Mesothelial cell of epicardium (in vitro differentiated cells): ENCODE measurements at regions not wholly inside any gene's neighbourhood (a gene's known extent, or its start where the extent isn't known, plus 50 kb on each side); places are given as distances from the start of the nearest gene placed in this dataset.

Experiments used
- DNase-seq, 2 experiments: peaks; one replicate each; pipeline ENCODE4 v3.0.0; 2021; ENCODE audit warnings: low spot score in 2 of 2; ENCODE audit not compliant: unreplicated experiment in 2 of 2
- H3K27ac Mint-ChIP-seq: 2 replicates; pipeline ENCODE4 v1.8.0; 2021; ENCODE audit warnings: mixed read lengths
- H3K27me3 Mint-ChIP-seq: 2 replicates; pipeline ENCODE4 v1.8.0; 2021; ENCODE audit warnings: low read depth, mixed read lengths
- H3K36me3 Mint-ChIP-seq: 2 replicates; pipeline ENCODE4 v1.8.0; 2021; ENCODE audit warnings: mixed read lengths
- H3K4me1 Mint-ChIP-seq: 2 replicates; pipeline ENCODE4 v1.8.0; 2021; ENCODE audit warnings: mixed read lengths
- H3K4me3 Mint-ChIP-seq: 2 replicates; pipeline ENCODE4 v1.8.0; 2021; ENCODE audit warnings: mild to moderate bottlenecking, moderate library complexity, mixed read lengths
- H3K9me3 Mint-ChIP-seq: 2 replicates; pipeline ENCODE4 v1.8.0; 2021; ENCODE audit warnings: mixed read lengths
- TF ChIP-seq, protein P1 (sequence below): fragments of 200-600 bp; sonication (generic); IDR thresholded peaks from one replicate; pipeline ENCODE4 v1.5.0; 2021; ENCODE audit warnings: antibody characterized with exemption; ENCODE audit not compliant: unreplicated experiment

DNA sequence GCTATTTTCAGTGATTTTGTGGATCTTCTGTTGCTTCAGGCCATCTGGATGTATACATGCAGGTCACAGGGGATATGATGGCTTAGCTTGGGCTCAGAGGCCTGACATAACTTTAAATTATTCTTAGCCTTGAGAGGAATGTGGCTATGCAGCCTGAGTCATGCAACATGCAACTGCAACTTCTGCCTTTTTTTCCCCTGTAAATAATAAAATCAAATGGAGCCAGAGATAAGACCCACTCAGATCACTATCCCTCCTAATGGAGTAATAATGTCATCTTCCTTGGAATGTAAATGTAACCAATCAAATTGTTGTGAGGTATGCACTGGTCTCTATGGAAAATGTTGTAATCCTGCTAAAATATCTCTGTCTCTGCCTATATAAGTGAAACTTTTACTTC lies 54.9 kb downstream of the MAGEB17 start:
- H3K36me3 Mint-ChIP-seq = peaks cover 15% of the 10 kb centered on the region
- no peaks in the 10 kb centered on the region for H3K27me3 Mint-ChIP-seq
- peaks cover 9% of the 10 kb centered on the region for H3K4me1 Mint-ChIP-seq
- no peak overlapping the region for H3K4me3 Mint-ChIP-seq
- TF ChIP-seq, protein P1, sequence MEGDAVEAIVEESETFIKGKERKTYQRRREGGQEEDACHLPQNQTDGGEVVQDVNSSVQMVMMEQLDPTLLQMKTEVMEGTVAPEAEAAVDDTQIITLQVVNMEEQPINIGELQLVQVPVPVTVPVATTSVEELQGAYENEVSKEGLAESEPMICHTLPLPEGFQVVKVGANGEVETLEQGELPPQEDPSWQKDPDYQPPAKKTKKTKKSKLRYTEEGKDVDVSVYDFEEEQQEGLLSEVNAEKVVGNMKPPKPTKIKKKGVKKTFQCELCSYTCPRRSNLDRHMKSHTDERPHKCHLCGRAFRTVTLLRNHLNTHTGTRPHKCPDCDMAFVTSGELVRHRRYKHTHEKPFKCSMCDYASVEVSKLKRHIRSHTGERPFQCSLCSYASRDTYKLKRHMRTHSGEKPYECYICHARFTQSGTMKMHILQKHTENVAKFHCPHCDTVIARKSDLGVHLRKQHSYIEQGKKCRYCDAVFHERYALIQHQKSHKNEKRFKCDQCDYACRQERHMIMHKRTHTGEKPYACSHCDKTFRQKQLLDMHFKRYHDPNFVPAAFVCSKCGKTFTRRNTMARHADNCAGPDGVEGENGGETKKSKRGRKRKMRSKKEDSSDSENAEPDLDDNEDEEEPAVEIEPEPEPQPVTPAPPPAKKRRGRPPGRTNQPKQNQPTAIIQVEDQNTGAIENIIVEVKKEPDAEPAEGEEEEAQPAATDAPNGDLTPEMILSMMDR = no peak
- H3K9me3 Mint-ChIP-seq = peaks cover 41% of the 10 kb centered on the region
- no peak for DNase-seq
- H3K27ac Mint-ChIP-seq = peak overlapping the region; percentile 37

DNA sequence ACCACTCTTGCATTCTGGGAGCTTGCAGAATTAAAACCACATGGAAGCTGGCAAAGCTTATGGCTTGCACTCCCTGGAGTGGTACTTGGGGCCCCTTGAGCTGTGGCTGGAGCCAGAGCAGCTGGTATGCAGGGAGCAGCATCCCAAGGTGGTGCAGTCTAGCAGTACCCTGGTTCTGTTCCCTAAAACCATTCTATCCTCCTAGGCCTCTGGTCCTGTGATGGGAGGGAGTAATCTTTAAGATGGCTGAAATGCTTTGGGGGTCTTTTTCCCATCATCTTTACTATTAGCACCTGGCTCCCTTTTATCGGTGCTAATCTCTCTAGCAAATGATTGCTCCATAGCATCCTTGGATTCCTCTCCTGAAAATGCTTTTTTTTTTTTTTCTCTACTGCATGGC lies 56.1 kb downstream of the MAGEB17 start:
- no peak for DNase-seq
- Mint-ChIP-seq H3K36me3 (peaks cover 15% of the 10 kb centered on the region), H3K9me3 (peaks cover 41% of the 10 kb centered on the region), H3K27ac (no peak overlapping the region), H3K4me1 (peaks cover 9% of the 10 kb centered on the region), H3K27me3 (no peaks in the 10 kb centered on the region), H3K4me3 (no peak overlapping the region)
- TF ChIP-seq, protein P1 = no peak

DNA sequence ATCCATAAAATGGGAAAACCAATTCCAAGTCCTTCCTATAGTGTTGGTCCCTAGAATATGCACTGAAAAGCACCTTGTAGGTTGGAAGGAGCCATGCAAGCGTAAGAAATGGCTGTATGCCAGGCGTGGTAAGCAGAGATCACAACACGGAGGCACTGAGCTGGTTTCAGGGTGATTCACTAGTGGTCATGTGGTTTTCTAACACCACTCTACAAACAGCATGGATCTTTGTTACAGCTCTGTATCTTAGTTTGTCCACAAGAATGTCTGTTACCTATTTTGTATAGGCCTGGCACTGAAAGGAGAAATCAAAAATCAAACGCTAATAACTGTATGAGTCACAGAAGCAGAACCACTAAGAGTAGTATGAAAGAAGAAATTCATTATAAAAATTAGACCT lies 71.9 kb downstream of the MAGEB17 start:
- H3K4me3 Mint-ChIP-seq = no peak overlapping the region
- H3K27me3 Mint-ChIP-seq = no peaks in the 10 kb centered on the region
- TF ChIP-seq, protein P1 = no peak
- H3K36me3 Mint-ChIP-seq = no peaks in the 10 kb centered on the region
- no peak for DNase-seq
- H3K27ac Mint-ChIP-seq = no peak overlapping the region
- H3K4me1 Mint-ChIP-seq = peaks cover 13% of the 10 kb centered on the region
- H3K9me3 Mint-ChIP-seq = peaks cover 9% of the 10 kb centered on the region

DNA sequence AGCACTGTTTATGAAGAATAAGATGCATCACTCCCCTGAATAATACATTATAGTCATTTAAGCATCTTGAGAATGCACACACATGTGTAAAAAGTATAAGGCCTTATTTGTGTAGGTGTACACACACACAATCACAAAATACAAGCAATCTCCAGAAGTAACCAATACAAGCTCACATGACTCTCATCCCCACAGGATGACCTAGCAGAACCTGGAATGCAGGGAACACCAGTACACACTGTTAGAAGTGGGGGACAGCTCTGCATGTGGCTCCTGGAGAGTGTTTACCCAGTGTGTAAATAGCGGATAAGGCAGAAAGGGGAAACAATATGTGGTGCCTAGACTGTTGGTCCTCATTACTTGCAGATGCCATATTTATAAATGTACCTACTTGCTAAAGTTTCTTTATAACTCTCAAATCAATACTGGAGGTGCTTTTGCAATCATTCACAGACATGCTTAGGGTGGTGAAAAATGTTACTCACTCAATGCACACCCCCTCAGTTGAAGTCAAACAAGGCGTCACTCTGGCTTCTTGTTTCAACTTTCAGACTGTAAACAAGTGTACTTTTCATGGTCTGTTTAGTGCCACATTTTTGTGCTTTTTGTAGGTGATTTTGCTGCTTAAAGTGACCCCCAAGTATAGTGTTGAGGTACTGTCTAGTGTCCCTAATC lies 73.1 kb downstream of the MAGEB17 start:
- H3K27me3 Mint-ChIP-seq = no peaks in the 10 kb centered on the region

DNA sequence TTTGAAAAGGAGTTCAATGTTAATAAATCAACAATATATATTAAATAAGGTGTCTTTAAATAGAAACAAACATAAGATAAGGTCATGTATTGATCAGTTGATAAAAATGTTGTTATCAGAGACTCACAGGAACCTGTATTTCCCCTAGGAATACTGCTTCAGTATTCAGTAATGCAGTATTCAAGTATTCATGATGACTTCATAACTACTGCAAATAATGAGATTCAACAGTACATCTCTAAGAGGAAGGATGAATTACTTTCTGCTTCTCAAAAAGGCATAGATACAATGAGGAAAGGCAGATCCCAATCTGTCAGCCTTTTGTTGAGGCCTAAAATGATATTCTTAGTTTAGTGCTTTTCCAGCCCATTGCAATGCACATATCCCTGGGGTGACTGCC lies 73.7 kb downstream of the MAGEB17 start:
- Mint-ChIP-seq H3K27me3 (no peaks in the 10 kb centered on the region), H3K4me1 (peaks cover 13% of the 10 kb centered on the region), H3K4me3 (no peak overlapping the region), H3K9me3 (peaks cover 12% of the 10 kb centered on the region), H3K27ac (no peak overlapping the region), H3K36me3 (no peaks in the 10 kb centered on the region)
- no peak for DNase-seq
- TF ChIP-seq, protein P1 = no peak

More for the DNA sequence above, 73.1 kb downstream of the MAGEB17 start:
- Mint-ChIP-seq H3K36me3 (no peaks in the 10 kb centered on the region), H3K4me1 (peaks cover 13% of the 10 kb centered on the region), H3K4me3 (no peak overlapping the region), H3K9me3 (peaks cover 9% of the 10 kb centered on the region), H3K27ac (no peak overlapping the region)
- no peak for DNase-seq
- TF ChIP-seq, protein P1 = no peak
